ENCODE measurements at regions not wholly inside any gene's neighbourhood (a gene's known extent, or its start where the extent isn't known, plus 50 kb on each side); places are given as distances from the start of the nearest gene placed in this dataset.
"Not testable (repeated sequence)": the region's sequence is repeated elsewhere in the genome, so short reads cannot be mapped to it uniquely, and the experiment has no call there.

GRCh38 chr7:3179456-3179855 lies 121.6 kb upstream of the SDK1 start:
- TF ChIP-seq OSR1 (CRISPR knock-in tag; IDR thresholded peaks at IDR 0.05) (no peak), CREB5 (CRISPR knock-in tag; IDR thresholded peaks at IDR 0.05; ENCODE audit: low read depth) (no peak), CSDC2 (CRISPR knock-in tag; IDR thresholded peaks at IDR 0.05) (no peak), RARB (CRISPR knock-in tag; IDR thresholded peaks at IDR 0.05) (no peak), CSRNP3 (CRISPR knock-in tag; IDR thresholded peaks at IDR 0.05) (no peak), POU6F1 (CRISPR knock-in tag; IDR thresholded peaks at IDR 0.05; ENCODE audit: borderline replicate concordance, low read depth) (no peak), ZFP3 (CRISPR knock-in tag; IDR thresholded peaks at IDR 0.05) (no peak), ZNF565 (CRISPR knock-in tag; conservative IDR thresholded peaks at IDR 0.05; ENCODE audit: low read depth) (no peak), TSHZ2 (CRISPR knock-in tag; IDR thresholded peaks at IDR 0.05) (no peak), SNAI2 (CRISPR knock-in tag; IDR thresholded peaks at IDR 0.05) (no peak), ZC3H10 (CRISPR knock-in tag; IDR thresholded peaks at IDR 0.05) (no peak)
- no peak for ATAC-seq

- ATAC-seq: no peak
- TF ChIP-seq TSHZ2 (CRISPR knock-in tag; IDR thresholded peaks at IDR 0.05) (no peak), OSR1 (CRISPR knock-in tag; IDR thresholded peaks at IDR 0.05) (no peak), ESRRG (CRISPR knock-in tag; IDR thresholded peaks at IDR 0.05) (no peak), ZC3H10 (CRISPR knock-in tag; IDR thresholded peaks at IDR 0.05) (no peak), ZNF8 (CRISPR knock-in tag; IDR thresholded peaks at IDR 0.05) (no peak), SNAI2 (CRISPR knock-in tag; IDR thresholded peaks at IDR 0.05) (no peak), ZFP30 (CRISPR knock-in tag; IDR thresholded peaks at IDR 0.05) (no peak), PATZ1 (CRISPR knock-in tag; IDR thresholded peaks at IDR 0.05; ENCODE audit: borderline replicate concordance) (no peak), RARB (CRISPR knock-in tag; IDR thresholded peaks at IDR 0.05) (no peak)
These were observed 120.4 kb upstream of the SDK1 start for GRCh38 chr7:3180604-3181003.

- not testable (repeated sequence) for ATAC-seq
These were observed 119.0 kb upstream of the SDK1 start for GRCh38 chr7:3182055-3182454.

All from SK-N-SH treated with all-trans-retinoic acid at 6 μM for 48 hours (cell line).